GM12878 (cell line): ENCODE measurements at regions not wholly inside any gene's neighbourhood (a gene's known extent, or its start where the extent isn't known, plus 50 kb on each side); places are given as distances from the start of the nearest gene placed in this dataset.

Source experiments
- ATAC-seq: fragments of 200-7000 bp; cut with Tn5 transposase; 3 replicates; pipeline ENCODE4 v1.9.1; 2020; ENCODE audit warnings: mild to moderate bottlenecking, moderate library complexity
- BruUV-seq: library from RNA; stranded (reverse); fragments of 400-500 nt; replicated peaks from 2 replicates; lab custom pipeline; 2021; lab: Mats Ljungman, UMichigan
- CTCF ChIA-PET: fragments of 300-600 bp; sonication (Branson Sonifier 250); formaldehyde crosslinking; extraction: SDS; loops from one replicate; lab custom pipeline; 2021; ENCODE audit warnings: inconsistent platforms; lab: Yijun Ruan, JAX
- POLR2A ChIA-PET: fragments of 350-600 bp; formaldehyde crosslinking; extraction: SDS; loops from one replicate; lab custom pipeline; 2021; ENCODE audit warnings: inconsistent platforms; lab: Charles Lee
- RAD21 ChIA-PET: fragments of 300-600 bp; sonication (Branson Sonifier 250); formaldehyde crosslinking; loops from one replicate; lab custom pipeline; 2023; ENCODE audit warnings: antibody characterized with exemption; ENCODE audit not compliant: unreplicated experiment; lab: Charles Lee
- SMC1A ChIA-PET: fragments of 300-600 bp; sonication (Branson Sonifier 250); formaldehyde crosslinking; loops from one replicate; lab custom pipeline; 2023; ENCODE audit not compliant: unreplicated experiment, uncharacterized antibody; lab: Charles Lee
- DNase-seq: peaks from one replicate; pipeline ENCODE4 v3.0.0-alpha.2; 2011; ENCODE audit warnings: low read depth, low spot score
- FAIRE-seq: peaks from 3 replicates; lab custom pipeline; 2011; peaks lifted over from hg19 to GRCh38; lab: Jason Lieb, UNC
- H2AFZ ChIP-seq: 2 replicates; pipeline ENCODE4 v1.6.0; 2011; ENCODE audit warnings: low read depth, low read length, control low read depth; ENCODE audit not compliant: control insufficient read depth
- H3K27ac ChIP-seq: 2 replicates; pipeline ENCODE4 v1.5.1; 2011; ENCODE audit warnings: control low read depth; ENCODE audit not compliant: control insufficient read depth, insufficient read depth
- H3K27me3 ChIP-seq, 2 experiments: replicated peaks in 1 of 2; 2 replicates each; pipeline versions ENCODE4 v1.6.0 to v1.6.1; 2011; ENCODE audit warnings: low read length in 1 of 2; ENCODE audit not compliant: control insufficient read depth in 2 of 2, insufficient read depth in 2 of 2
- H3K36me3 ChIP-seq, 2 experiments: 2 replicates each; pipeline ENCODE4 v1.5.1; 2011; ENCODE audit warnings: low read length in 1 of 2; ENCODE audit not compliant: control insufficient read depth in 2 of 2, insufficient read depth in 2 of 2
- H3K4me1 ChIP-seq: 2 replicates; pipeline ENCODE4 v1.6.1; 2011; ENCODE audit warnings: mild to moderate bottlenecking, low read length, moderate library complexity, mixed read lengths; ENCODE audit not compliant: control insufficient read depth, insufficient read depth
- H3K4me2 ChIP-seq: 2 replicates; pipeline ENCODE4 v1.6.0; 2011; ENCODE audit warnings: control low read depth; ENCODE audit not compliant: control insufficient read depth, insufficient read depth
- H3K4me3 ChIP-seq: fragments of 200-600 bp; sonication (generic); 2 replicates; pipeline ENCODE4 v1.5.1; 2016
- H3K79me2 ChIP-seq: 2 replicates; pipeline ENCODE4 v1.6.0; 2011; ENCODE audit warnings: low read length; ENCODE audit not compliant: control insufficient read depth, insufficient read depth
- H3K9ac ChIP-seq: 2 replicates; pipeline ENCODE4 v1.8.0; 2011; ENCODE audit warnings: low read length, control low read depth, mixed read lengths; ENCODE audit not compliant: control insufficient read depth, insufficient read depth
- H3K9me3 ChIP-seq: replicated peaks from 3 replicates; pipeline ENCODE4 v1.5.1; 2011; ENCODE audit warnings: mild to moderate bottlenecking, low read length; ENCODE audit not compliant: control insufficient read depth, insufficient read depth
- H4K20me1 ChIP-seq: 2 replicates; pipeline ENCODE4 v1.6.0; 2011; ENCODE audit not compliant: control insufficient read depth, insufficient read depth
- BHLHE40 ChIP-seq, 2 experiments: fragments of 450-650 bp in 1 of 2; IDR thresholded peaks; 2 replicates each; pipeline ENCODE4 v1.6.1; 2011 to 2017; ENCODE audit warnings: low read depth in 2 of 2, borderline replicate concordance in 1 of 2, improper control_type of control experiment in 1 of 2, low read length in 1 of 2, mild to moderate bottlenecking in 1 of 2
- EZH2 ChIP-seq: IDR thresholded peaks from 2 replicates; pipeline ENCODE4 v1.6.1; 2012; ENCODE audit warnings: low read depth, mild to moderate bottlenecking, control low read depth, inconsistent platforms, low read length, borderline replicate concordance; ENCODE audit not compliant: control insufficient read depth
- FOS ChIP-seq: IDR thresholded peaks from 3 replicates; pipeline ENCODE4 v1.6.1; 2011; ENCODE audit warnings: borderline replicate concordance; ENCODE audit not compliant: insufficient read length; ENCODE audit errors: extremely low read depth
- GATAD2B ChIP-seq: fragments of 450-650 bp; conservative IDR thresholded peaks from 2 replicates; pipeline ENCODE4 v1.6.1; 2017; ENCODE audit warnings: low read depth, mild to moderate bottlenecking, moderate library complexity
- IKZF2 ChIP-seq, 2 experiments: fragments of 450-650 bp; IDR thresholded peaks; 2 replicates each; pipeline ENCODE4 v1.6.1; 2017; ENCODE audit warnings: mild to moderate bottlenecking in 2 of 2, moderate library complexity in 2 of 2
- KDM1A ChIP-seq: fragments of 200-600 bp; sonication (generic); IDR thresholded peaks from 2 replicates; pipeline ENCODE4 v1.6.1; 2016; ENCODE audit warnings: borderline replicate concordance
- RUNX3 ChIP-seq: IDR thresholded peaks from 2 replicates; pipeline ENCODE4 v1.6.1; 2012; ENCODE audit warnings: low read length, inconsistent platforms
- SMAD1 ChIP-seq: fragments of 450-650 bp; IDR thresholded peaks from 2 replicates; pipeline ENCODE4 v1.6.1; 2018; ENCODE audit warnings: mild to moderate bottlenecking, low read depth; ENCODE audit not compliant: partially characterized antibody
- TCF12 ChIP-seq: IDR thresholded peaks from 2 replicates; pipeline ENCODE4 v1.6.1; 2011; ENCODE audit warnings: low read depth, mild to moderate bottlenecking, low read length
- YBX1 ChIP-seq: fragments of 450-650 bp; IDR thresholded peaks from 2 replicates; pipeline ENCODE4 v1.6.1; 2016; ENCODE audit warnings: antibody characterized with exemption
- WGBS: methylation state at CpG from one replicate; pipeline ENCODE4 v1.1.6; 2016; ENCODE audit warnings: low lambda C conversion rate; ENCODE audit not compliant: insufficient replicate concordance, insufficient coverage; ENCODE audit errors: missing lambda C conversion rate; 5-methylcytosine and 5-hydroxymethylcytosine counted together
- in situ Hi-C: fragments of 300-500 bp; cut with MboI; formaldehyde crosslinking; loops from 9 replicates; pipeline ENCODE4 v1.14.3; 2018; ENCODE audit warnings: mixed read lengths
- intact Hi-C: fragments of 100-400 bp; cut with micrococcal nuclease; formaldehyde crosslinking; loops from one replicate; pipeline ENCODE4 v1.14.2; 2022; ENCODE audit not compliant: unreplicated experiment

DNA sequence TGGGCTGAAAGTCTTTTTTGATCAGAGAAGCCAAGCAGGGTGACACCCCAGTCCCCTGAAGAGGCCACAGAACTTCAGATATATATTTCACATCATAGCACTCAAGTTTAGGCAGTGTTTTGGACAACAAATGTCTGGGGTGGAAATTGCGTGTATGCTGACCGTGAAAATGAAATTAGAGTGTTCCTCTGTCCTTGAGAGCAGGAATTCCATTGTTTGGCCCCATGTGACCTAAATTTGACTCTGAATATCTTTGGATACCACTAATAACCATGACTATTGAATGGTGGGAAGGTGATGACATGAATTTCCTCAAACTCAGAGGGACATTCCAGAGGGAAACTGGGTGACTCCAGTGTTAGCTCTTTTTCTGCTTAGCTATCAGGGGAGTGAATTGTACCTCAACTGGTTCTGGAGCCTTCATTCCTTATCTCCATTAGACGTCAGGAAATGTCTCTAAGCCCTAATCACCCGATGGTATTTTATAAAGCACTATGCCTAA, 263.5 kb upstream of the RASGRP1 start:
- DNase-seq (no peak), ATAC-seq (no peak), FAIRE-seq (no peak)
- TF ChIP-seq IKZF2 (IDR thresholded peaks at IDR 0.05) (no peak), RUNX3 (no peak), BHLHE40 (IDR thresholded peaks at IDR 0.05; ENCODE audit: borderline replicate concordance in 1 of 2, low read depth in 2 of 2, low read length in 1 of 2) (no peak), EZH2 (no peak), GATAD2B (no peak), SMAD1 (no peak), TCF12 (no peak), FOS (no peak)
- no peak overlapping the region for H3K4me2 ChIP-seq
- H3K36me3 ChIP-seq: no peaks in the 10 kb centered on the region
- intact Hi-C loops (no loop called here), in situ Hi-C loops (no loop called here)
- H3K4me1 ChIP-seq: no peaks in the 10 kb centered on the region
- ChIA-PET POLR2A (no interaction called here), SMC1A (interaction anchor here (1.3 kb wide), 1 partner anchor 14 kb away, joined by 3 read pairs; no protein-coding TSS in a partner anchor), RAD21 (no interaction called here), CTCF (interaction anchor here (0.7 to 2.5 kb wide), 2 partner anchors 11 to 413 kb away, joined by 3 to 9 read pairs; no protein-coding TSS in a partner anchor)
- no peaks in the 10 kb centered on the region for H4K20me1 ChIP-seq
- H3K9me3 ChIP-seq: no peaks in the 10 kb centered on the region
- H3K27ac ChIP-seq: no peak overlapping the region
- no peaks in the 10 kb centered on the region for H3K79me2 ChIP-seq
- no peak overlapping the region for H3K4me3 ChIP-seq
- no peak overlapping the region for H3K9ac ChIP-seq
- peaks cover 0 to 3% of the 10 kb centered on the region in 2 experiments; a peak in 1 of 4 replicates for H3K27me3 ChIP-seq
- BruUV-seq: no TSS peak
- no peak overlapping the region for H2AFZ ChIP-seq
- WGBS: 0% methylated on average over 4 of the region's 4 CpGs

DNA sequence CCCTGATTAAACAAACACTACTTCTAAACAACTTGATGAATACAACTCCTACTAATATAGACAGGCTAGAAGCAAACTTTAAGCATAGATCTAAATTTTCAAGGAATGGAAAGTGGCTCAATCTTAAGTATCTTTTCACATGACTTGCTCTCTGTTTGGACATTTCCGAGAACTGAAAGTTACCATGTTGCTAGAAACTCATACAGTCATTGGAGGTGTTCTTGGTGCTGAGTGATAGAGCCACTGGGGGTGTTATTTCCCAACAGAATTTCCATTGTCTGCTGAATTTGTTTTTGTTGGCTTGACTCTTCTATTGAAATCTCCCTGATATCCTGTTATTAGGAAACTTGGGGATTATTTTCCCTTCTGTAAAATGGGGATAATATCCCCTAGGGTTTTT, 264.5 kb upstream of the RASGRP1 start:
- DNase-seq: no peak
- Histone ChIP-seq H3K79me2 (no peaks in the 10 kb centered on the region), H4K20me1 (no peaks in the 10 kb centered on the region), H3K27ac (no peak overlapping the region), H3K4me3 (no peak overlapping the region), H3K36me3 (no peaks in the 10 kb centered on the region), H3K9me3 (no peaks in the 10 kb centered on the region), H3K27me3 (peaks cover 0 to 3% of the 10 kb centered on the region in 2 experiments; a peak in 1 of 4 replicates), H3K4me1 (no peaks in the 10 kb centered on the region), H2AFZ (no peak overlapping the region), H3K4me2 (no peak overlapping the region), H3K9ac (no peak overlapping the region)
- SMC1A ChIA-PET: interaction anchor here (1.3 kb wide), 1 partner anchor 13 kb away, joined by 3 read pairs; no protein-coding TSS in a partner anchor
- no peak for ATAC-seq
- WGBS: 0% methylated on average over 1 of the region's 1 CpG
- no peak for FAIRE-seq
- CTCF ChIA-PET: no interaction called here
- BruUV-seq: no TSS peak
- RAD21 ChIA-PET: no interaction called here
- intact Hi-C loops: no loop called here
- TF ChIP-seq KDM1A: no peak
- TF ChIP-seq YBX1: no peak
- POLR2A ChIA-PET: no interaction called here
- in situ Hi-C loops: no loop called here
